Suppressor macrophage (primary cell): ENCODE measurements at regions not wholly inside any gene's neighbourhood (a gene's known extent, or its start where the extent isn't known, plus 50 kb on each side); places are given as distances from the start of the nearest gene placed in this dataset.

Experiments
- DNase-seq, 4 experiments: peaks; one replicate each; pipeline ENCODE4 v3.0.0-alpha.2; 2020 to 2022

- peak; percentile 41 to 82 (median 50) for DNase-seq
These were observed 160.2 kb downstream of the MRPL14 start for GRCh38 chr6:43966853-43967718.

GRCh38 chr6:43966374-43966658 is 160.9 kb downstream of the MRPL14 start:
- DNase-seq, result no peak

GRCh38 chr6:43965628-43966373 is 161.5 kb downstream of the MRPL14 start:
- DNase-seq, result no peak

GRCh38 chr6:43964659-43965570 is 162.3 kb downstream of the MRPL14 start:
- DNase-seq, result peak in 3 of 4 experiments; percentile 21 to 31 (median 25)

- DNase-seq, result no peak
These were observed 163.2 kb downstream of the MRPL14 start for GRCh38 chr6:43963877-43964658.

GRCh38 chr6:43963203-43963602 is 164.0 kb downstream of the MRPL14 start:
- DNase-seq, result peak in 3 of 4 experiments; percentile 32 to 37 (median 34)

GRCh38 chr6:43962458-43962857 is 164.8 kb downstream of the MRPL14 start:
- peak in 1 of 4 experiments; percentile 30 for DNase-seq

GRCh38 chr6:43957273-43957672 is 170.0 kb downstream of the MRPL14 start:
- no peak for DNase-seq

- DNase-seq, result no peak
These were observed 170.8 kb downstream of the MRPL14 start for GRCh38 chr6:43956478-43956877.

- DNase-seq, result no peak
These were observed 172.7 kb downstream of the MRPL14 start for GRCh38 chr6:43954311-43955131.

- no peak for DNase-seq
These were observed 173.4 kb downstream of the MRPL14 start for GRCh38 chr6:43953794-43954310.

GRCh38 chr6:43953256-43953655 is 174.0 kb downstream of the MRPL14 start:
- DNase-seq, result peak in 1 of 4 experiments; percentile 28

GRCh38 chr6:43952746-43953145 is 174.5 kb downstream of the MRPL14 start:
- DNase-seq, result peak in 2 of 4 experiments; percentile 41 to 42

GRCh38 chr6:43951756-43952675 is 175.2 kb downstream of the MRPL14 start:
- DNase-seq, result no peak

- peak; percentile 45 to 77 (median 65) for DNase-seq
These were observed 176.0 kb downstream of the MRPL14 start for GRCh38 chr6:43951063-43951755.

GRCh38 chr6:43950731-43951062 is 176.6 kb downstream of the MRPL14 start:
- DNase-seq, result no peak

GRCh38 chr6:43950051-43950605 is 177.1 kb downstream of the MRPL14 start:
- no peak for DNase-seq

- no peak for DNase-seq
These were observed 177.7 kb downstream of the MRPL14 start for GRCh38 chr6:43949551-43949991.
